ENCODE measurements at regions not wholly inside any gene's neighbourhood (a gene's known extent, or its start where the extent isn't known, plus 50 kb on each side); places are given as distances from the start of the nearest gene placed in this dataset.

GRCh38 chr16:47884116-47884725 is 271.6 kb downstream of the ABCC12 start:
- TF ChIP-seq CTCF (IDR thresholded peaks at IDR 0.05): no peak
- no peak for TF ChIP-seq REST (IDR thresholded peaks at IDR 0.05; ENCODE audit: insufficient read depth in 1 of 2, low read depth in 2 of 2, low read length in 1 of 2)
